Cardiac septum (tissue), 1 donor: ENCODE measurements at regions not wholly inside any gene's neighbourhood (a gene's known extent, or its start where the extent isn't known, plus 50 kb on each side); places are given as distances from the start of the nearest gene placed in this dataset.

Experiments used
- DNase-seq: peaks from one replicate; pipeline ENCODE4 v3.0.0-alpha.2; 2020; ENCODE audit warnings: low spot score
- intact Hi-C: fragments of 100-400 bp; cut with DNase I; formaldehyde crosslinking; loops from one replicate; pipeline ENCODE4 v1.14.0; 2022
- donor health status: DM: no; HTN: no; CAD: no.

DNA sequence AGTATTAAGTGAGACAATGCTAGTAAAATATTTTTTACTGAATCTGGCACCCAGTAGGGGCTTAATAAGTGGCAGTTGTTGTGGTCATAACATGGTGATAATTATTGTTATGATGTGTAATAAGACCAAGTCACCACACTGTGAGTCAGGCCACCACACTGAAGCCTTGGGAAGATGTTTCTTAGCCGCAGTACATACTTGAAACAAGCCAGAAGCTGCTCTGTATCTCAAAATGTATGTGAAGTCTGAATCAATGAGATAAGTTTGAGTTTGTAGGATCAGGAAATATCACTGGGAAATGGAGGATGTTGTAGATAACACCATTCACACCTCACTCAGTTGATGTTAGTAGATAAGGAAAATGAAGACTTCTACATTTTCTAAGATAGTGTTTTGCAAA lies 51.3 kb upstream of the PTPN3 start:
- no peak for DNase-seq
- intact Hi-C loops: no loop called here

DNA sequence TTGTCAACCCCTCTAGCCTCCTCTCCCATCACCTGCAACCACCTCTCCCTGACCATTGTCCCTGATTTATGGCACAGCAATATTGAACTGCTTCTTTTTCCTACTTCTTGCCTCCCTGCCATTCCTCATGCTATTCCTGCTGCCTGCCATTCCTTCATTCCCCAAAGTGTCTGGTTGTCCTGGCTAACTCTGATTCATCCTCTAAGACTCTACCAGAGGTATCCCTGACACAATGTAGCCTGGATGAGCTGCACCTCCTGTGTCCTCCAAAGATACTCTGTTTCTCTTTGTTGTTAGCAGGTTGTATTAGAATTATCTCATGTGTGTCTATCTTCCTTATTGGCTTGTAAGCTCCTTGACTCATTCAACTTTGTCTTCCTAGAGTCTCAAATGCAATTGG lies 53.5 kb upstream of the PTPN3 start:
- intact Hi-C loops: no loop called here
- no peak for DNase-seq

DNA sequence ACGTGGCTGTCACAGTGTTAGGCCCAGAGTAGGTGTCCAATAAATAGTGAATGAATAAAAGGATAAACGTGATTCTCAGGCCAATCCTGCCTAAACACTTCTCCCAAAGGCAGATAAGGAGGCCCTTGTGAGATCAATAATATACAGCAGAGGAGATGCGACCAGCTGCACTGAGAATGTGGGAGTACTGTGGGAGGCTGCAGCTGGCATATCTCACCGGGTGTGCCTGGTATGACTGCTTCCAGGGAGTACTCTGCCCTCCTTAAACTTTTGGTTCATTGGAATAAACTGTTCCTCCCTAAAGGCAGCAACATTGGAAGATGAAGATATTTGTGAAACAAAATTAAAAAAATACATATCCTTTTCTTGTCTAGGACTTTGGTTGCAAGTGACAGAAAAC lies 57.1 kb upstream of the PTPN3 start:
- no peak for DNase-seq
- intact Hi-C loops: no loop called here

DNA sequence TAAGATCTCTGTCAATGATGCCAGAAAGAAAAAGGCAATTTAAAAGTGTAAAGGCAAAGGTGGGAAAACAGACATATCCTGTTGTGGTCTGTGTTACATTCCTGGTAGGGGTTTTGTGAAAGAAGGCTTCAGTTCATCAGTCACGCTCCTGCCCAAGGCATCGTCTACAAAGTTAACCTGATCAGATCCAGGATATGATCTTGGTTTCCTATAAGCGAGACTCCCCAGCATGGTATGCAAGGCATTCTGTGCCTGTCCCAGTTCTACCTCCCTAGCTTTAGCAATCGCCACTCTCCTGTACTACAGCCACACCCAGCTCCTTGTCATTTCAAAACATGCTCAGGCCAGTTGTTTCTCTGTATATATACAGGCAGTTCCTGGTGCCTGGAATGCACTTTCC lies 58.0 kb upstream of the PTPN3 start:
- no peak for DNase-seq
- intact Hi-C loops: no loop called here

DNA sequence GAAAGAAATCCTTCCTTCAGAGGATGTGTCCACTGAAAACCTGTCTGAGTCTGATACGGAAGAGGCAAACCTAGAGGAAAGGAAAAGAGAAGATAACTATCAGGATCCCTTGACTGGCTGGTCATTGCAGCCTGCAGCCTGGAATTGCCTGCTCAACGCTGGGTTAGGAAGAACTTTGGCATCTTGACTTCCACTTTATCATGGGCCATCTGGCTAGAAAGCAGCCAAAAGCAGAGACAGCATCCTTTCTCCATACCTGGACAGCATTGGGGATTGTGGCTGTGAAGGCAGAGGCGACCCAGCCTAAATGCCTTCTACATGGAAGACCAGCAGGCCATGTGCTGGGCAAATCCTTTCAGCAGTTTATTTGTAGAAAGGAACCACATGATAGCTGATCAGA lies 58.7 kb upstream of the PTPN3 start:
- DNase-seq: no peak
- intact Hi-C loops: no loop called here

DNA sequence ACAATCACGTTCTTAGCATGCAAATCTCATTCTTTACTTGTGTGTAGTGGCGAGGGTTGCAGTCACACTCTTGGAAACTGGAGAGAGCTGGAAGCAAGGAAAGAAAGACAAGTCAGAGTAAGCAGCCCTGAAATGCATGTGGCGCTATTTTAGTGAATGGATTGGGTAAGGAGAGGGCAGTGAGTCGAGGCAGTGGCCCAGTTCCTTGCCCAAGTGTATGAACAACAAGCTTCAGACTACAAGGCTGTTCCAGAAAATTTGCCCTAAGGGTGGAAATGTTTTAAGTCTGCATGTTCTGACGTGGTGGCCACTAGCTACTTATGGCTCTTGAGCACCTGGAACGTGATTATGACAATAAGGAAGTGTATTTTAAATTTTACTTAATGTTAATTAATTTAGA lies 59.4 kb upstream of the PTPN3 start:
- DNase-seq: no peak
- intact Hi-C loops: no loop called here

DNA sequence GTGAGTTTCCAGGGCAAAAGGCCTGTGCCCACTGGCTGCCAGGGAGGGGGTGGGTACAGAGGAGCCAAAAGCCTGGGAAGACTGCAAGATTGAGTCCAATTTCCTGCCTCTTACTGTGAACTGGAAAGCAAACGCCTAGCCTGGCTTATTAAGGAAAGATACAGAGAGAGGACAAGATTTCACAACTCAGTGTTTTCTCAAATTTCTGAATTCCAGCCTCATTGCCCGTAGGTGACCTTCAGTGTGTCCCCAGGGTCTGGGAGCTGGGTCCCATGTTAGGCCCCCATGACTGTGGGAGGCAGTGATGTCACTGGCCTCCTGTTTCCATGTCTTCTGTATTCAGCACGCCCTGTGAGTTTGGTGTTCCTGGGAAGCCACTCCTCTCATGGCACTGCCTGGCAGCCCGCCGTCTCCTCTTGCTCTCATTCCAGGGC lies 60.6 kb upstream of the PTPN3 start:
- DNase-seq: no peak

DNA sequence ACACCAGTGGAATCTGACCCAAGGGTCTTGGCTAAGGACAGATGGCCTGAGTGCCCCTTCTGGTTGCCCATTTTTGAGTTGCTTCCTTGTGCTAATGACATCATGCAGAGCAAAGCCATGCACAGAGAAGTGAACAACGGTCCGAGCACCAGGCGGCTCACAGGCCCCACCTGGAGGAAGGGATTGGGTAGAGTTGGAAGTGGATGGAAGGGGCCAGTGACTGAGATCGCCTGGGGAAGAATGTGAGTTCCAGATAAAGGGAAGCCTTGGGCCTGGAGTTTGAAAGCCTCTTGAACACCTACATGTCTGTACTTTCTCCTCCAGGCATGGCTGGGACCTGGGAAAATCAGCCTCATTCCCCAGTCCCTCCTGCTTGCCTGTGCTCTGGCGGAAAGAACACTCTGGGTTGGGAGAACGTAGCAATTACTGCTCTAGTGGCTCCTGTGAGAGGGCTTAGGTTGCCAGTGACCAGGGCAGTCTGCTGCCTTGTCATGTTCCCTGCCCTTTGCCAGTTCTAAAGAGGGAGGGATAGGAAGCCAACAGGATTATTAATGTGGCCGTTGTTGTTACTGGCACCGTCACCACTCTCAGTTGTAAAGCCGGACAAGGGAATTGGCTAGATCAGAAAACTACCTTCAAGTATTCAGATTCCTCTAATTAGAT lies 62.5 kb upstream of the PTPN3 start:
- no peak for DNase-seq
- intact Hi-C loops: no loop called here

More for the DNA sequence above, 60.6 kb upstream of the PTPN3 start:
- intact Hi-C loops: no loop called here

DNA sequence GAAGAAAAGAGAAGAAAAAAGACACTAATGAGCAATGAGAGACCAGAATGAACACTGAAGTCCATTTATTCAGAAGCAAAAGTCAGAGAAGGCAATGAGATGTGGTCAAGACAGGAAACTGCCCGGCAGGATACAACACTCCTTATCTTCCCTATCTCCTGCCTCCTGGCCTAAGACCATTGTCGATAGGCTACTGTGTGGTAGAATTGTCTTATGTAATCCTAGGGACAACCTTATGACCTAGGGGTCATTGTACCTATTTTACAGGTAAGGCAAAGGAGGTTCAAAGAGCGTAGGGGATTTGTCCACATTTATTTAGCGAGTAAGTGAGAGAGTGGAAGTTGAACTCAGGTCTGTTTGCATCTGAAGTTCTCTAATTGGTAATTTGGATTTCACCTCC lies 63.0 kb upstream of the PTPN3 start:
- no peak for DNase-seq
- intact Hi-C loops: no loop called here

DNA sequence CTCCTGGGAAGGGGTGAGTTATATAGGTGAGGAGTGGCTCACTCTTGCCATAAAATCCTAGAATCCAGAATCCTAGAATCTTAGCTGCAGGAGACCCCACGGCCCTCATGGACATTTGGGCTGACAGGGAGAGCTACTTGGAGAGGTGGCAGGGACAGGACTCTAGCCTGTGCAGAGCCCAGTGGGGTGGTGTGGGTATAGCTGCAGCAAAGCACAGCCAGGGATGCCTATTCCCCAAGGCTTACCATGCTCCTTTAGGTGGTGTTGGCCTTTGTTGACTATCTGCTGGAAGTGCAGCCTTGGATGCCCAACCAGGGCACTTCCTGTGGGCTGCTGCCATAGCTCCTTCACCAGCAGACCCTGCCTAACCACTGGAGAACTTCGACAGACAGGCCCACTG lies 70.0 kb upstream of the PTPN3 start:
- DNase-seq: no peak
- intact Hi-C loops: no loop called here

DNA sequence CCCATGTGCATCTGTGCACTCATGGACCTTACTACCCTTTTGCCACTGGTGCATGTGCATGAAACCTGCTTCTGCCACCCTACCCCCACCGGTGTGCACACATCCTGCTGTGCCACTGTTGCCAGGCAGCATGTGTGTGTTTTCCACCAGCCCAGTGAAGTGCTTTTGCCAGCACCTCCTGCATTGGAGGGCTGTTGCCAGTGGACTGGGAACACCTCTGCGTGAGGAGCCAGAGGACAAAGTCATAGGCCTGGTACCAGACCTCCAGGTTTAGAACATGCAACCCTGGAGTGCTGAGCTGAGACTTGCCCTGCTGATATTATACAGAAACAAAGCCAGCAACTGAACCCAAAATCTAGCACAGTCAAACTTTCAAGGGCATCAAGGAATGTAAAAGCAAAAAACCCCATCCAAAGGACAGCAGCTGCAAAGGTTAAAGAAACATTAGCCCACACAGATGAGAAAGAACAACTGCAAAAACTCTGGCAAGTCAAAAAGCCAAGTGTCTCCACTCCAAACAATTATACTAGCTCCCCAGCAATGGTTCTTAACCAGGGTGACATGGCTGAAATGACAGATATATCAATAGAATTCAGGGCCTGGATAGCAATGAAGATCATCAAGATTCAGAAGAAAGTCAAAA lies 70.6 kb upstream of the PTPN3 start:
- no peak for DNase-seq
- intact Hi-C loops: no loop called here

DNA sequence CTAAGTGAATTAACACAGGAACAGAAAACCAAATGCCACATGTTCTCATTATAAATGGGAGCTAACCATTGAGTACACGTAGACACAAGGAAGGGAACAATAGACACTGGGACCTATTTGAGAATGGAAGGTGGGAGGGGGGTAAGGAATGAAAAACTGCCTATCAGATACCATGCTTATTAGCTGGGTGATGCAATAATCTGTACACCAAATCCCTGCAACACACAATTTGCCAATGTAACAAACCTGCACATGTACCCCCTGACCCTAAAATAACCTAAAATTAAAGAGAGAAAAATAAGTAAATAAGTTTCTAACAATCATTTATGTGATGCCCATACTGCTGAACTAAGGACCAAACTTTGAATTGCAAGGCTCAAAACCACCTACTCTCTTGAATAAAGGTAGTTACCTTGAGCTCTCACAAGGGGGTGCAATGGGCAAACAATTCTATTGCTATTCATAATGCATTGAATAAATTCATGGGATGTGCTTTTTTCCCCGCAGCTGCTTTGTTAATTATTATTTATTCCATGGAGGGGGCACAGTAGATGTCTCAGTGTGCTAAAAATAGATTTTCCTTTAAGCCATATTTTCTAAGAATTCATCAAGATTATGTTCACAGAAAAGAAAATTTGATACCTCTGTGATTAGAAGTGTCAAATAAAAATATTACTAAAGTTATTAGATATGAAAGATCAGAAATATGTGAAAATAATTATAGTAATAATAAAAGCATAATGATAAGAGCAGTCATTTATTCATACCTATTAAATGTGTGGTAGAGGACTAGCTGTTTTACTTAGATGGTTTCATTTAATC lies 76.2 kb upstream of the PTPN3 start:
- intact Hi-C loops: loop anchor here (2.0 to 10.0 kb wide), 6 partner anchors 79 to 621 kb away; no protein-coding TSS in a partner anchor
- DNase-seq: no peak

DNA sequence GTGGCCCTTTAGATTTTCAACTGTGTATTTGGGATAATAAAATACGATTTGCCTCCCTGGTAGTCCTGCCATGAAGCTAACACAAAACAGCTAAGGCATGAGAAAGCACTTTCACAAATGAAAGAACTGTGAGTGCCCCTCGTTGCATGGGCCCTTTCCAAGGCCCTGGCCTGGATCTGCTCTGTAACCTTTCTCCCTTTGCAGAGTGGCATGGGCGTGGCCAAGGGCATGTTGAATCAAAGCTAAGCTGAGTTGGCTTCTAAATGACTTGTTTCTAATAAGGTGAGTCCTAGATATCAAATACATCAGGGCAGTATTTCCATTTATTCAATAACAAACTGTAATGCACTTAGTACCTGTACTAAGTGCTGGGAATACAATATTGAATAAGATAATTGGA lies 78.7 kb upstream of the PTPN3 start:
- intact Hi-C loops: loop anchor here (10.0 kb wide), 4 partner anchors 128 to 618 kb away; no protein-coding TSS in a partner anchor
- no peak for DNase-seq

DNA sequence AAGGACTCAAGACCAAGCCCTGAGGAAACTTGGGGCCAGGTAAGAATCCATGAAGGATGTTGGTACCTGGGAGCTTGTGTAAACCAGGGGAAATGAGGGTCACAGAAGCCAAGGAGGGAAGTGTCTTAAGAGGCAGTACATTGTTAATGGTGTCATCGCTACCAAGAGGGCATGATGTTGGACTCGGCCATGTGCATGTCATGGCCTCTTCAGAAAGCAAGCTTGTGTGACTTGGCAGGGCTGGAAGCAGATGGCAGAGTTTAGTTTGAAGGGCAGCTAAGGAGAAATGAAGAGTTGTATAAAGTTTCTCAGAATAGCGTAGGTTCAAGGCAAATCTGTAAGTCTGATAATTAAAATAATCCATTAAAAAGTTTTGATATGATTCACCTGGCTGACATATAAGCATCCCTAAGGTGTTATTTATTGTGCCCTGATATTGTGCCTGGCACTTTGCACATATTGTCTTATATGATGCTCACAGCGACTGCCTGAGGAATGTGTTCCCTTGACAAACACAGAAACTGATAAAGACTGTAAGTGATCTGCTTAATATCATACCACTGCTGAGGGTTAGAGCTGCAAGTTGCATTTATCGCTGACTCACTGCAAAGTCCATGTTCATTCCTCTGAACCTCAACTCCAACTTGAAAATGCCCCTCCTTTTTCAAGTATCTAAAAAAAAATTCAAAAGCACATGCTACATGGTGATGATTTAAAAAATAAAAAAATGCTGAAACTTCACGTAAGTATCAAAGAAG lies 81.3 kb upstream of the PTPN3 start:
- intact Hi-C loops: loop anchor here (10.0 kb wide), 4 partner anchors 125 to 615 kb away; no protein-coding TSS in a partner anchor
- DNase-seq: no peak

DNA sequence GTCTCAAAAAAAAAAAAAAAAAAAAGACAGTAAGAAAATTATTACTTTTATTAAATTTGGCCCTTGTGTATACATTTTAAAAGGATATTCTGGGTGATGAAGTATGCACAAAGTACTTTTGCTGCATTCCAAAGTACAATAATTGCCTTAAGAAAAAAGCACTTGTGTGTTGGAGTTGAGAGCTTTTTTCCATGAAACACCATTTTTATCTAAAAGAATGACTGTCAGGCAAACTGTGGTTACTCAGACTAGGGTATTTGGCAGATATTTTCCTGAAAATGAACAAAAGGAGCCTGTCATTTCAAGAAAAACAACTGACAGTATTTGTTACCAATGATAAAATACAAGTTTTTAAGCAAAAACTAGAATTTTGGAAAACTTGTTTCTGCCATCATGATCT lies 84.3 kb upstream of the PTPN3 start:
- DNase-seq: no peak
- intact Hi-C loops: no loop called here

DNA sequence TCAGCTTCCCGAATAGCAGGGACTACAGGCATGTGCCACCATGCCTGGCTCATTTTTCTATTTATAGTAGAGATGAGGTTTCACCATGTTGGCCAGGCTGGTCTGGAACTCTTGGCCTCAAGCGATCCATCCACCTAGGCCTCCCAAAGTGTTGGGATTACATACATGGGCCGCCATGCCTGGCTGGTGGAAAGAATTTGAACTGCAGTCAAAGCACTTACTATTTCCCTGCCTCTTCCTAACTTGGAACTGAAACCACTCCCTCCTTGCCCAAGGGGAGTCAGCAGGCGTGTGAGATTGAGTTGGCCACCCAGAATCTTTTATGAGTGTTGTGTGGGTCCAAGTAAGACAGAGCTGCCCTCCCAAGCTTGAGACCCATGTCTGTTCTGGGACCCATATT lies 86.1 kb upstream of the PTPN3 start:
- no peak for DNase-seq
- intact Hi-C loops: no loop called here

DNA sequence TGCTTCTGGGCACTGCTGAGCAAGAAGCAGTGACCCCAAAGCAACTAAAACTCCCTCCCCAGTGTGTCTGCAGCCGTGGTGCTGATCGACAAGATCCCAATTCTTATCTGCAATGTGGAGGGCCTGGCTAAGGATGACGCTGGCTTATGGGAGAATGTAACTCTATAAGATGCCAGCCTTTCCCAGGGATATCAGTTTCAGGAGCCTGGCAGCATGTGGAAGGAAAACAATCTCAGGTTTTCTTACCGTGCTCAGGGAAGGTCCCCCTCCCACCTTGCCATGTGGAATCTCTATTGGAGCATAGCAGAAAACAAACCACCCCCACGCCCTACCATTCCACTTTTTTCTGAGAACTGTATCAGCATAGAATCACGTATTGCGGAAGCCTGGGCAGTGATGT lies 87.7 kb upstream of the PTPN3 start:
- intact Hi-C loops: no loop called here
- no peak for DNase-seq

DNA sequence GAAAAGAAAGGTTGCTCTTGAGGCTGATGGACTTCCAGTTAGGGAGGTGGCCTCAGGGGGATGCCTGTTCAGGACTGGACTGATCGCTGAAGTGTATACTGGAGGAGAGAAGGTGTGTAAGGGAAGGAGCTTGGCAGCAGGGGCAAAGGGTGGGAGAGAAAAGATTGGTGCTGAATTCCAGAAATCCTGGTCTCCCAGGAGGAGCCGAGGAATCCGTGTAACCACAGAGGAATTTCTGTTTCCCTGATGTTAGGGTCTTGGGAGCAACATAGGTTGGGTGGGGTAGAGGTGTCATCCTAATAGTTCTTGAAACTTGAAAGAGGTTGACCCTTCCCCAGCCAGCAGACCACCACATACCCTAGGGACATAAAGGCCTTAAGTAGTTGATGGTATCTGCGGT lies 88.9 kb upstream of the PTPN3 start:
- intact Hi-C loops: no loop called here
- no peak for DNase-seq

DNA sequence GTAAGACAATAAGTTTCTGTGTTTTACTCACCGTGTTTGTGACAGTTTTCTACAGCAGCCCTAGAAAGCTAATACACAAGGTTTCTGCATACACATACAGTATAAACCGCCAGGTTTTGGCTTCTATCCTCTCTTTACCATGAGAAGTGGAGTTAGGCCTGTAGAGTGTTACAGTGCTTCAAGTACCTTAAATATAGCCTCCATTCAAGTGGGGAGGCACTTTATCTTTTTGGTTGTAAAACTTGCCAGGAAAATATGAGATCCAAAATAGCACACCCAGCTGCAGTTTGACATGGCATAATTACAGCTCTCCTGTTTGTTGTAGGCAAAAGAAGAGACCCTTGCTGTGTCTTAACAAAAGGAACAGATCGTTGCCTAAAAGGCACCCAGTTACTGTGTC lies 90.3 kb upstream of the PTPN3 start:
- DNase-seq: no peak
- intact Hi-C loops: no loop called here

DNA sequence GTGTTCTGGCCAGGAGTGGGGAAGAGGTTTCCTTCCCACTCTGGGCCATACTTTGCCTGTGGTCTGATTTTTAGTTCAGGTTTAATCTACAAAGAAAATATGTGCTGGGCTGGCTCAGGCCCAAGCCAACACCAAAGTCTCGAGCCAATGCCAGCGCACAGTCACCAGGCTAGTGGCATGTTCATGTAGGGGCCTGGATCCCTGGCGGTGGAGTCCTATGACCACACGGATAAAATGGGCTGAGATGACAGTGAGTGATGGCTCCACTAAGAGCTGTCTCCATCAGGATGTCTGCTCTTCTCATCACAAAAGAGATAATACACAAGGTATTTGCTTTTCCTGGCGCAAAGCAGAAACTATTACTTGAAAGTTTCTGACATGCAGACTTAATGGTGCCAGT lies 92.9 kb upstream of the PTPN3 start:
- peak; percentile 80 for DNase-seq
- intact Hi-C loops: loop anchor here (5.0 kb wide), 1 partner anchor 46 kb away; no protein-coding TSS in a partner anchor
